ENCODE measurements at regions not wholly inside any gene's neighbourhood (a gene's known extent, or its start where the extent isn't known, plus 50 kb on each side); places are given as distances from the start of the nearest gene placed in this dataset.

GRCh38 chr4:110352670-110353442, 123.1 kb upstream of the ENPEP start:
- Mint-ChIP-seq H3K4me1 (no peaks in the 10 kb centered on the region), H3K9me3 (no peaks in the 10 kb centered on the region; a peak in 1 of 5 replicates), H3K36me3 (ENCODE audit: insufficient read depth in 1 of 3, low read depth in 3 of 3) (no peaks in the 10 kb centered on the region), H3K27ac (0 out of 7 replicates have a peak overlapping the region, but pooled peaks of 1 of the 3 experiments have one; percentile 19), H3K4me3 (no peak overlapping the region), H3K27me3 (ENCODE audit: low read depth) (no peaks in the 10 kb centered on the region; the same call in 1 of the 2 replicates)
- Histone ChIP-seq H4K91ac (ENCODE audit: insufficient read length, low read depth, low read length) (no peak overlapping the region), H2AFZ (ENCODE audit: low read length) (no peak overlapping the region), H3T11ph (ENCODE audit: low read length) (no peak overlapping the region), H3K56ac (ENCODE audit: insufficient read length, low read depth, low read length) (no peak overlapping the region), H3K4me2 (ENCODE audit: insufficient read depth, insufficient read length, low read length) (no peak overlapping the region), H3K18ac (ENCODE audit: insufficient read length, low read depth, low read length) (no peak overlapping the region), H2BK20ac (ENCODE audit: low read depth, low read length, poor library complexity, severe bottlenecking) (no peak overlapping the region), H3K79me2 (ENCODE audit: insufficient read depth, low read length) (no peaks in the 10 kb centered on the region), H3K27ac (ENCODE audit: insufficient read length, low read depth, low read length) (no peak overlapping the region), H3K23ac (ENCODE audit: insufficient read length, low read depth, low read length) (no peak overlapping the region), H3K27me3 (ENCODE audit: insufficient read depth, low read length) (no peaks in the 10 kb centered on the region), H3K4ac (ENCODE audit: low read depth, low read length) (no peak overlapping the region), H2BK12ac (ENCODE audit: insufficient read length, low read depth, low read length) (no peak overlapping the region), H3K14ac (ENCODE audit: insufficient read depth, low read length) (no peak overlapping the region), H2BK120ac (ENCODE audit: low read depth, low read length, poor library complexity, severe bottlenecking) (no peak overlapping the region), H3K79me1 (ENCODE audit: insufficient read depth, low read depth, low read length, poor library complexity, severe bottlenecking) (no peaks in the 10 kb centered on the region), H3K23me2 (ENCODE audit: insufficient read length, low read depth, low read length, poor library complexity, severe bottlenecking) (no peaks in the 10 kb centered on the region), H3K4me1 (ENCODE audit: insufficient read depth, low read length) (no peaks in the 10 kb centered on the region), H2BK5ac (ENCODE audit: insufficient read length, low read length) (no peak overlapping the region), H4K8ac (replicated peaks; ENCODE audit: insufficient read length, low read depth, low read length) (no peak overlapping the region), H3K9ac (ENCODE audit: extremely low read depth, insufficient read length, low read length) (no peak overlapping the region), H4K5ac (ENCODE audit: insufficient read length, low read depth, low read length) (no peak overlapping the region), H2BK15ac (ENCODE audit: low read depth, low read length) (no peak overlapping the region), H2AK5ac (ENCODE audit: insufficient read length, low read length) (no peak overlapping the region), H4K20me1 (ENCODE audit: control insufficient read depth, insufficient read depth, insufficient read length) (no peaks in the 10 kb centered on the region), H3K9me3 (ENCODE audit: control insufficient read depth, low read depth, low read length) (no peaks in the 10 kb centered on the region)
- DNase-seq = no peak
- TF ChIP-seq, protein P1, sequence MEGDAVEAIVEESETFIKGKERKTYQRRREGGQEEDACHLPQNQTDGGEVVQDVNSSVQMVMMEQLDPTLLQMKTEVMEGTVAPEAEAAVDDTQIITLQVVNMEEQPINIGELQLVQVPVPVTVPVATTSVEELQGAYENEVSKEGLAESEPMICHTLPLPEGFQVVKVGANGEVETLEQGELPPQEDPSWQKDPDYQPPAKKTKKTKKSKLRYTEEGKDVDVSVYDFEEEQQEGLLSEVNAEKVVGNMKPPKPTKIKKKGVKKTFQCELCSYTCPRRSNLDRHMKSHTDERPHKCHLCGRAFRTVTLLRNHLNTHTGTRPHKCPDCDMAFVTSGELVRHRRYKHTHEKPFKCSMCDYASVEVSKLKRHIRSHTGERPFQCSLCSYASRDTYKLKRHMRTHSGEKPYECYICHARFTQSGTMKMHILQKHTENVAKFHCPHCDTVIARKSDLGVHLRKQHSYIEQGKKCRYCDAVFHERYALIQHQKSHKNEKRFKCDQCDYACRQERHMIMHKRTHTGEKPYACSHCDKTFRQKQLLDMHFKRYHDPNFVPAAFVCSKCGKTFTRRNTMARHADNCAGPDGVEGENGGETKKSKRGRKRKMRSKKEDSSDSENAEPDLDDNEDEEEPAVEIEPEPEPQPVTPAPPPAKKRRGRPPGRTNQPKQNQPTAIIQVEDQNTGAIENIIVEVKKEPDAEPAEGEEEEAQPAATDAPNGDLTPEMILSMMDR (conservative IDR thresholded peaks at IDR 0.05) = no peak
- no CpG with 5 or more reads among the region's 5 CpGs for WGBS (ENCODE audit: extremely low coverage, insufficient read length, low lambda C conversion rate)

Data from H9 (cell line).